Activated CD8-positive, alpha-beta memory T cell treated with anti-CD3 and anti-CD28 coated beads for 36 hours (primary cell): ENCODE measurements at regions not wholly inside any gene's neighbourhood (a gene's known extent, or its start where the extent isn't known, plus 50 kb on each side); places are given as distances from the start of the nearest gene placed in this dataset.
"Not testable (repeated sequence)": the region's sequence is repeated elsewhere in the genome, so short reads cannot be mapped to it uniquely, and the experiment has no call there.

Experiments
- CTCF ChIA-PET: fragments of 350-600 bp; sonication (Branson Sonifier 250); formaldehyde crosslinking; loops from one replicate; lab custom pipeline; 2021; ENCODE audit warnings: antibody characterized with exemption; lab: Charles Lee
- POLR2A ChIA-PET: fragments of 350-600 bp; sonication (Branson Sonifier 250); formaldehyde crosslinking; loops from one replicate; lab custom pipeline; 2021; ENCODE audit warnings: antibody characterized with exemption; lab: Charles Lee

GRCh38 chr5:111926026-111926425, 169.0 kb upstream of the NREP start:
- POLR2A ChIA-PET, result no interaction called here
- CTCF ChIA-PET, result no interaction called here

- CTCF ChIA-PET, result no interaction called here
Measured at GRCh38 chr5:111922344-111922743, 165.3 kb upstream of the NREP start.

DNA sequence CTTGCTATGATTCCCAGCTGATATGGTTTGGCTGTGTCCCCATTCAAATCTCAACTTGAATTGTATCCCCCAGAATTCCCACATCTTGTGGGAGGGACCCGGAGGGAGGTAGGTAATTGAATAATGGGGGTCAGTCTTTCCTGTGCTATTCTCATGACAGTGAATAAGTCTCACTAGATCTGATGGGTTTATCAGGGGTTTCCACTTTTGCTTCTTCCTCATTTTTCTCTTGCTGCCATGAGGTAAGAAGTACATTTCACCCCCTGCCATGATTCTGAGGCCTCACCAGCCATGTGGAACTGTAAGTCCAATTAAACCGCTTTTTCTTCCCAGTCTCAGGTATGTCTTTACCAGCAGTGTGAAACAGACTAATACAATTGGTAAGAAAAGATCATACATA, 164.7 kb upstream of the NREP start:
- POLR2A ChIA-PET, CTCF ChIA-PET: not testable (repeated sequence)

More at GRCh38 chr5:111922344-111922743, 165.3 kb upstream of the NREP start:
- POLR2A ChIA-PET, result no interaction called here

GRCh38 chr5:111914966-111915636, 158.1 kb upstream of the NREP start:
- CTCF ChIA-PET, result no interaction called here
- POLR2A ChIA-PET, result no interaction called here

- CTCF ChIA-PET, result no interaction called here
- POLR2A ChIA-PET, result no interaction called here
Measured at GRCh38 chr5:111902436-111902835, 145.4 kb upstream of the NREP start.

DNA sequence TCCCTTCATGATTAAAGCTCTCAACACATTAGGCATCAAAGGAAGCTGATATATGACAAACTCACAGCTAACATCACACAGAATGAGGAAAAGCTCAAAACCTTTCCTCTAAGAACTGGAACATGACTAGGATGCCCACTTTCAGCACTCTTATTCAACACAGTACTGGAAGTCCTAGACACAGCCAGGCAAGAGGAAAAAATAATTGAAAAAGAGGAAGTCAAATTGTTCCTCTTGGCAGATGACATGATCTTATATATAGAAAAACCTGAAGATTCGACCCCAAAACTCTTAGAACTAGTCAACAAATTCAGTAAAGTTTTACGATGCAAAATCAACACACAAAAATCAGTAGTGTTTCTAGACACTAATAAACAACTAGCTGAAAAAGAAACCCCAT, 144.3 kb upstream of the NREP start:
- ChIA-PET CTCF (no interaction called here), POLR2A (no interaction called here)

DNA sequence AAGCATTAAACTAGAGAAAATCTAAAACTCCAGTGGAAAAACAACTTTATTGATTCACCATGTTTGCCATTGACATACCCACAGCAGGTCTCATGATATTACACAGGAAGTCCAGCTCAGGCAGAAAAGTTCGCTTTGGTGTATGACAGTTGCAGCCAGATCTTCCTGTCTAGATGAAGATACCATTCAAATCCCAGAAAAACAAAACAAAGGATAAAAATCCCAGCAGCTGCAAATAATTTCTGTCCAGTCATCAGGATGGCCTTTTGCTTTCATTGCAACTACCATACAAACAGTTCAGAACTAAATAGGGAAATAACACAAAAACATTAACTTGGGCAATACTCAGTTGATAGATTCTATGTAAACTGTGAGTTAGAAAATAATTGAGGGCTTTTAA, 136.0 kb upstream of the NREP start:
- ChIA-PET POLR2A (no interaction called here), CTCF (no interaction called here)

DNA sequence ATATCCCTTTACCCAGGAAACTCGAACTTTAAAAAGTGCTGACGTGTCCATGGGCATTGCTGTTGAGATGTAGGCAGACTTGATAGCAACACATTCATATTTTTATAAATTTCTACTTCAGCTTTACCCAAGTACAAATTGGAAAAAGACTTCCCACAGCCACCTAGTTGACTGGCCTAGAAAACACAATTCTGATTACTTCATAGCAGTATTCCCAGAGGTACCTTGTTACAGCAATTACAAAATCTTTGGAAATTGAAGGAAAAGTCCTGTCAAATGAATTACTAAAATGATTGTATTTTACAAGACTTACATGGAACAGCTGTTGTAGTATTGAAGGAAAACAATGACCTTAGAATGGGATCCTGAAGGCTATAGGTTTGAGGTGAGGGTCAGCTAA, 130.7 kb upstream of the NREP start:
- POLR2A ChIA-PET, result no interaction called here

DNA sequence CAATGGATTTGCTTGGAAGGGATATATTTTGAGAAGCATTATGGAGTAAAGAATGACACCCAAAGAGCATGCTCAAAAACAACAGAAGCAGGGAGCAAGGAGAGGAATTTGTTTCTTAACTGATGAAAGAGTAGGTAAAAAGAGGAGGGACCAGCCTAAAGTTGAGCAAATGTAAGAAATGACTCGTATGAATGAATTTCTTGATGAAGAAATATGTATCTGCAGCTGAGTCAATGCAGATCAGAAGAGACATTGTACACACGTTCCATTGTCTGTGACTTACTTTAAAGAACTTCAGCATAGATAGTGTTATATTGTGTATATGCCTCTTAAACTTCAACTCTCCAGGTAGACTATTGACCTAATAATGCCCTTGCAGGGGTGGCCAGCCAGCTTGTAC, 112.7 kb upstream of the NREP start:
- CTCF ChIA-PET, result no interaction called here
- POLR2A ChIA-PET, result no interaction called here

More for the DNA sequence above, 130.7 kb upstream of the NREP start:
- CTCF ChIA-PET, result no interaction called here

DNA sequence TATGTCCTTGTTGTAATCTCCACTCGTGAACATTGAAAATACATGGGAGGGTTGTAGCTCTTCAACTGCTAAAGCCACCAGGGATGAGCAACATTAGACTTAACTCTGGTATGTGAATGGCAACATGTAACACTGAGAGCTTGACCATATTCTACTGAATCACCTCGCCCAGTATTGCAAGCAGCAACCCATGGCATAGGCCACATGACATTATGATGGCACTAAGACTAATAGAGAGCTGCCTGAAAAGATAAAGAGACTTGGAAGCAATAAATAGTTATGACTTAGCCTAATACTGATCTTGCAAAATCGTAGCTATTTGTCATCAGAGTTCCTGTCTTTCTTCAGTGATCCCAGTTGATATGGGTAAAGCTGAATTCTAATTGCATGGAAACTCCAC, 108.4 kb upstream of the NREP start:
- ChIA-PET CTCF (no interaction called here), POLR2A (no interaction called here)

DNA sequence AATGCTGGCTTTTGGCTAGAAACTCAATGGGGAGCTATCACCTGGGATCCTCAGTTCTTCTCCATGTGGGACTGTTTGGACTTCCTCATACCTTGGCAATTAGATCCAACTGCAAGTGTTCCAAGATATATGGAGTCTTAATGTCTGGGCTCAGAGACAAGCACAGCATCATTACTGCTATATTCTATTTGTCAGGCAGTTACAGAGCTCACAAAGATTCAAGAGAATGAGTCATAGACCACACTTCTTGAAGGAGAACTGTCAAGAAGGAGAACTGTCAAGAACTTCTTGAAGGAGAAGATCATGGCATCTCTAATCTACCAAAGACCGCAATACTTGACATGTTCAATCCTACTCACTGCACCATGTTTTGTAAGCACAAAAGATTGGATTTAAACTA, 106.8 kb upstream of the NREP start:
- POLR2A ChIA-PET, result no interaction called here
- CTCF ChIA-PET, result no interaction called here

DNA sequence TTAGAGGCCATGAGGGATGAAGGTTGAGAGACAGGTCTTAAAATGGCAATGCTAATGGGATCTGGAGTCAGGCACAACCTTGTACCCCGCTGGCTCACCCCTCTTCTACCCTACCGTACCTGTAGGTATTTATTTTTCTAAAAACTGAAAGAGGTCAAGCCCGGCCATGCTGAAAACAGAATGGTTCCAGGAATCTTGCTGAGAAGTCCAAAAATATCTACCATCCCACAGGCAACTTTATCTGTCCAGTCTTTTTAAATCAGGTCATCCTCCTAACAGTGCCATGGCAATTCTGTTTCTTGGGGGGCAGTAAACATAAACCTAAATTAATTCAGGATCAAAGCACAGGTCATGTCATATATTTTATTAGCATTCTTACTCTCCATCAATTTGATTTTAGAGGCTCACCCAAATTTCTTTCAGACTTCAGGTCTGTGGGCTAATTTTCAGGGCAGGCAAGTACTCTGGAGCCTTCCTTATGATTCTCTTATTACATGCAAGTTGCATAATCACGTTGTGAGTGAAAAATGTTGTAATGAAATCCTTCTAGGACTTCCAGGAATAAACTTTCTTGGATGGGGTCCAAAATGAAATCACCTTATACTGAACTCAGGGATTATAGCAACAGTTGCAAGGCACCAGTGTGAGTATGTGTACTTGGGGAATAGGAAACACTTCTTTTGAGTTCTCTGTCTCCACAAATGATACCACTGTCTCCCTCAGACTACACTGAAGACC, 102.7 kb upstream of the NREP start:
- ChIA-PET POLR2A (no interaction called here), CTCF (no interaction called here)

DNA sequence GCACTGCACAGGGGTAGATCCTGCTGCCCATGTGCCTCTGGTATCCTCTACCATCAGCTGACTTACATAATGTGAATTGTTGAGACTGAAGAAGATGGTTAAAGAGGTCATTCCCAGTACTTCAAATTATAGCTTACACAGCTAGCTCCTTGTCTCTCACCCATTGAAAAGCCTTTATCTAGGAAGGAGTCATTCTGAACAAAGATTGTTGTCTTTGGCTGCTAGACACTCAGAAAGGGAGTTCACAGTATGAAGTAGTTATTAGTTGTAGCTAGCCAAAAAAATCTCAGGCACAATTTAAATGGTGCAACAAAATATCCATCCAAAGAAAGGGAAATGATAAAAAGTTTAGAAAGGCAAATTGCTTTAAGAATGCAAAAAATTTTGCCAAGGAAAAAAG, 102.0 kb upstream of the NREP start:
- ChIA-PET POLR2A (no interaction called here), CTCF (no interaction called here)

DNA sequence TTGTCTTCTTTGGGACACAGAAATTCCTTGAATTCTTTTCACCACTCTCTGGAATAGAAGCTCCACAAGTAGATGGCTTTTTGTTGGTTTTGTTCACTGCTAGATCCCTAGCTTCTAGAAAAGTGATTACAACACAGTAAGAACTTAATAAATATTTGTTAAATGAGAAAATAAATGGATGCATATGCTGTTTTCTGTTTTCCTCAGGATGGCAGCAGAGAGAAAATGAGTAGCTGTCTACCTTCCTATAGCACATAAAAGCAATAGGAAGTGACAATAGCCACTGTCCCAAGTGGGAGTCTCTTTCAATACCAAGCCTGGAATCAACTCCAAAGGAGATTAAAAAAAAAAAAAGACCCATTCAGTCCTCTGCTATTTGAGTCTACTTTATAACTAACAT, 100.6 kb upstream of the NREP start:
- CTCF ChIA-PET, result interaction anchor here (0.9 kb wide), 1 partner anchor 158 kb away, joined by 3 read pairs; no protein-coding TSS in a partner anchor
- POLR2A ChIA-PET, result no interaction called here

DNA sequence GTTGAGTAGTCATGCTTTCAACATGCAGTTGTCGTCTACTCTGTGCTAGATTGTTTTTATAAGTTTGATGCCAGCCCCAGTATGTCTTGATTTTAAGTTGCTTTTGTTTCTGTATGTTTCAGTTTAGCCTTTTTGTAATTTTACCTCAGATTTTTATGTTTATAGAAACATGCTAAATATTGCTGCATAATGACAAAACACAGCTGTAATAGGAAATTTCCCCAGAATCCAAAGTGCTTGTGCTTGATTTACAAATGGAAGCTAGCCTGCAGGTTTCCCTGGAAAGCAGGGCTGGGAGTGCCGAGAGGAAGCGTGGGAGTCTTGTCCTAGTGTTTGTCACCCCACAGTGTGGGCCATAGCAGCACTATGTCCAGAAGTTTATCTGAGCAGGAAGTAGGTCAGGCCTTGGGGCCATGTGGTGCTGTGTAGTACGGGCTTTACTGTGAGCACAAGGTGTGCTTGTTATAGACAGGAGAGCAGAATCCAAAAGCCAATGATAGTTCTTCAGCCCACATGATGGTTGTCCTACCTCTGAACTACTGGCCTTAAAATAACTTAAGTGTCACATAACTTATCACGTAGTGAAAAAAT, 100.0 kb upstream of the NREP start:
- CTCF ChIA-PET, result no interaction called here
- POLR2A ChIA-PET, result no interaction called here

GRCh38 chr5:111855356-111855755, 98.4 kb upstream of the NREP start:
- POLR2A ChIA-PET, result no interaction called here
- CTCF ChIA-PET, result no interaction called here

DNA sequence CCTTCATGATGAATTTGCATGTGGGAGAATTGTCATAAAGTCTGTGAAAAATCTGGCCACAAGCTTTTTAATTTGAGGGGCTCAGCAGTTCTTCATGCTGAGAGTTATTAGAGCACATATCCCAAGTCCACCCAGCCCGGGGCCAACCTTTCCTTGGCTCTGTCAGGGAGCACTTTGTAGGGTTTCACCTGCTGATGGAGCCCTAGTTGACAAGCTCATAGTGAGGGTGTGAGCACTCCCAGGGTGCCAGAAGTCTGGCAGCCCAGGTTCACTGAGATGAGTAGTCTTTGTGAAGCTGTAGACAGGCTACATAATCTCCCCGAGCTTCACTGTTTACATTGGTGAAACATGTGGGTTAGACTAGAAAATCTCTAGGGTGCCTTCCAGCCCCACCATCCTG, 97.2 kb upstream of the NREP start:
- CTCF ChIA-PET, result no interaction called here

DNA sequence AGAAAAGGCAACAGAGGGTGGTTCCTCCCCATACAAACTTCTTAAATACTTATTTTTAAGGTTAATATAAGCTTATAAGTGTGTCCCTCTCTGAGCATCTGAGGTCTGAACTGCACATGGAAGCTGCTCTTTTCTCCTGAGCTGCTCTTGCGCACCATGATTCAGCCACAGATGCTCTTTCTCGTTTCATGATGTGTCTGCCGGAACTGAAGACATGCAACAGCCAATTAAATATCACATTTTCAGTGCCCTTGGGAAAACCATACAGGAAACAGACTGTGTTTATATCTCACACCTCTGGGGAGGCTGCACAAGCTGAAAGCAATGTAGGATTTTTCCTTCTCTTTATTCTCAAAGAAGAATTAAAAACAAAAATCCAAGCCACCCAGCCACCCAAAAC, 96.8 kb upstream of the NREP start:
- ChIA-PET CTCF (no interaction called here), POLR2A (no interaction called here)

More for the DNA sequence above, 97.2 kb upstream of the NREP start:
- POLR2A ChIA-PET, result no interaction called here

DNA sequence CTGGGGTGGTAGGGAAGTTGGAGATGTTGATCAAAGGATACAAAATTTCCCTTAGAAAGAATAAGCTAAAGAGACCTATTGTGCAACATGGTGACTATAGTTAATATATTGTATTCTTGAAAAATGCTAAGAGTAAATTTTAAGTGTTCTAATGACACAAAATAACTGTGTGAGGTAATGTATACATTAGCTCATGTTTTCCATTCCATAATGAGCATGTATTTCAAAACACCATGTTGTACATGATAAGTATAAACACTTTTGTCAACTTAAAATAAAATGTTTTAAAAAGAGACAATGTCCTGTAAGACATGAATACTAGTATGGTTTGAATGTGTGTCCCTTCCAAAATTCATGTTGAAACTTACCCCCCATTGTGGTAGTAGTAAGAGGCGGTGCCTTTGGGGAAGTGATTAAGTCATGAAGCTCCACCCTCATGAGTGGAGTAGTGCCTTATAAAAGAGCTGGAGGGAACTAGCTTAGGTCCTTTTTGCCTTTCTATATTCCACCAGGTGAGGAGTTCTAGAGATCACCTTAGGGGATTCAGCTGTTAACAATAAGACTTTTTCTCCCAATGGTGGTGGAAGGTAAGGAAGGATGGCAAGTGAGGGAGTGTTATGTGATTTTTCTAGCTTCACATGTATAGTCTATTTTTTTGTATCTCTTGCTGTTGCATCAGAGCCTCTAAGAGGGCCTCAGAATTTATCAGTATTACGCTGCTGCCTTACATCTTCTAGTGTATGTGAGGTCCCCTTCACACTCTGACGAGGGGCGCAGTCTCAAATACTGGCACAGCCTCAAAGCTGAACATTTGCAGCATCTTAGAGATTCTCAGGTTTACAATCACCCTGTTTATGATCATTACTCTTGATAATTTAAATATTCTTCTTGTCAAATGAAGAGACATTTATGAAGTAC, 94.9 kb upstream of the NREP start:
- ChIA-PET POLR2A (no interaction called here), CTCF (no interaction called here)

DNA sequence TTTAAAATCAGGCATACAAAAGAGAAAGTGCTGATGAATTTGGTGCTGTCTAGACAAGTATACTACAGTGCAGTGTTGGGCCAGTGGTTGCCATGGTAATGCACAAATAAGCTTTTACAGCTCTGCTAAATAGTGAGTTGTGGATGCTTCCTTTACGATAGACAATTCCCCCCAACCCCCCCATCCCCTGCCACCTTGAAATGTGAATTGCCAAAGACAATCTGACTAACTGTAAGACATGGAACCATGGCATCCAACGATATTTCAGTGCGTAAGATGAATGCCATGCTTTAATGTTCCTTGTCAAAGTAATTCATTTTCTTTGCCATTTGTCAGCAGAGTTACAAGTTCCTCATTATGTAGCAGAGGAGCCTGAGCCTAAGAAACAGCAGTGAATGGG, 91.5 kb upstream of the NREP start:
- ChIA-PET POLR2A (no interaction called here), CTCF (no interaction called here)
